A549 (cell line): ENCODE measurements at regions not wholly inside any gene's neighbourhood (a gene's known extent, or its start where the extent isn't known, plus 50 kb on each side); places are given as distances from the start of the nearest gene placed in this dataset.

ENCODE experiments used
- ATAC-seq, 2 experiments: fragments of 200-7000 bp in 1 of 2; fragments of >200 bp in 1 of 2; cut with Nextera tagmentation in 1 of 2; cut with Tn5 transposase in 1 of 2; 3 replicates each; pipeline versions ENCODE4 v1.8.0 to v1.9.1; 2018 to 2020; ENCODE audit warnings: mild to moderate bottlenecking in 1 of 2, moderate library complexity in 1 of 2
- CTCF ChIA-PET: fragments of 300-600 bp; sonication (Branson Sonifier 250); formaldehyde crosslinking; extraction: SDS; loops from one replicate; lab custom pipeline; 2021; ENCODE audit warnings: antibody characterized with exemption, inconsistent platforms; lab: Yijun Ruan, JAX
- POLR2A ChIA-PET: fragments of 350-600 bp; formaldehyde crosslinking; extraction: SDS; loops from one replicate; lab custom pipeline; 2021; ENCODE audit warnings: antibody characterized with exemption, inconsistent platforms; lab: Yijun Ruan, JAX
- DNase-seq, 2 experiments: peaks; one replicate each; pipeline versions ENCODE4 v3.0.0 to v3.0.0-alpha.2; 2011 to 2016; ENCODE audit warnings: low read depth in 1 of 2, low spot score in 1 of 2
- FAIRE-seq: peaks from 2 replicates; lab custom pipeline; 2011; peaks lifted over from hg19 to GRCh38; lab: Jason Lieb, UNC
- H3K27ac ChIP-seq, 2 experiments: fragments of >200 bp; sonication (Bioruptor Twin); formaldehyde crosslinking; 3 replicates each; pipeline ENCODE4 v1.5.1; 2016 to 2017
- H3K4me1 ChIP-seq: fragments of >200 bp; sonication (Bioruptor Twin); formaldehyde crosslinking; 3 replicates; pipeline ENCODE4 v1.6.1; 2016
- H3K4me2 ChIP-seq: fragments of >200 bp; sonication (Bioruptor Twin); formaldehyde crosslinking; 3 replicates; pipeline ENCODE4 v1.6.1; 2016
- H3K4me3 ChIP-seq: fragments of >200 bp; sonication (Bioruptor Twin); formaldehyde crosslinking; 3 replicates; pipeline ENCODE4 v1.5.1; 2016
- H3K9me3 ChIP-seq: fragments of >200 bp; sonication (Bioruptor Twin); formaldehyde crosslinking; 3 replicates; pipeline ENCODE4 v1.6.1; 2016
- BHLHE40 ChIP-seq: IDR thresholded peaks from 2 replicates; pipeline ENCODE4 v1.6.1; 2012; ENCODE audit warnings: low read depth, low read length, inconsistent platforms
- CBX2 ChIP-seq: fragments of 200-600 bp; sonication (generic); IDR thresholded peaks from 2 replicates; pipeline ENCODE4 v1.6.1; 2016; ENCODE audit warnings: low read depth, mild to moderate bottlenecking, borderline replicate concordance
- CBX8 ChIP-seq: fragments of 200-600 bp; sonication (generic); IDR thresholded peaks from 2 replicates; pipeline ENCODE4 v1.6.1; 2016
- CEBPB ChIP-seq, 2 experiments: fragments of >200 bp in 1 of 2; sonication (Bioruptor Twin) in 1 of 2; formaldehyde crosslinking in 1 of 2; IDR thresholded peaks; 2 replicates each; pipeline ENCODE4 v1.6.1; 2012 to 2016
- EP300 ChIP-seq, 2 experiments: fragments of >200 bp; sonication (Bioruptor Twin); formaldehyde crosslinking; IDR thresholded peaks; 2 replicates in 1 of 2; 3 replicates in 1 of 2; pipeline ENCODE4 v1.6.1; 2016 to 2017
- FOSL2 ChIP-seq, 2 experiments: fragments of 450-650 bp in 1 of 2; fragments of >200 bp in 1 of 2; sonication (Bioruptor Twin) in 1 of 2; formaldehyde crosslinking; IDR thresholded peaks; 2 replicates each; pipeline versions ENCODE4 v1.5.0 to v1.6.1; 2016 to 2020; ENCODE audit warnings: mild to moderate bottlenecking in 1 of 2, moderate library complexity in 1 of 2
- GATA3 ChIP-seq: IDR thresholded peaks from 2 replicates; pipeline ENCODE4 v1.6.1; 2012; ENCODE audit warnings: borderline replicate concordance
- HOXA7 ChIP-seq: fragments of 250-450 bp; sonication (Bioruptor Pico); IDR thresholded peaks from 2 replicates; pipeline ENCODE4 v1.5.0; 2020; ENCODE audit warnings: mild to moderate bottlenecking, moderate library complexity
- HOXB5 ChIP-seq: fragments of 250-450 bp; sonication (Bioruptor Pico); IDR thresholded peaks from 2 replicates; pipeline ENCODE4 v1.5.0; 2020; ENCODE audit warnings: mild to moderate bottlenecking, moderate library complexity
- JUN ChIP-seq, 2 experiments: fragments of >200 bp; sonication (Bioruptor Twin); formaldehyde crosslinking; IDR thresholded peaks; 2 replicates in 1 of 2; 3 replicates in 1 of 2; pipeline ENCODE4 v1.6.1; 2016 to 2017
- KDM1A ChIP-seq: fragments of 200-600 bp; sonication (generic); IDR thresholded peaks from 2 replicates; pipeline ENCODE4 v1.6.1; 2016; ENCODE audit warnings: low read depth, mild to moderate bottlenecking
- KDM5A ChIP-seq: fragments of 200-600 bp; sonication (generic); IDR thresholded peaks from 2 replicates; pipeline ENCODE4 v1.6.1; 2016; ENCODE audit warnings: antibody characterized with exemption, mild to moderate bottlenecking
- MAFK ChIP-seq: fragments of 450-650 bp; IDR thresholded peaks from 2 replicates; pipeline ENCODE4 v1.6.1; 2014; ENCODE audit not compliant: partially characterized antibody
- MYC ChIP-seq: IDR thresholded peaks from 2 replicates; pipeline ENCODE4 v1.6.1; 2012; ENCODE audit warnings: mild to moderate bottlenecking, inconsistent platforms, low read length, improper control_type of control experiment, borderline replicate concordance
- NFE2L2 ChIP-seq: fragments of 150-350 bp; conservative IDR thresholded peaks from 2 replicates; pipeline ENCODE4 v1.6.1; 2014; ENCODE audit warnings: low read length
- NR3C1 ChIP-seq: fragments of >200 bp; sonication (Bioruptor Twin); formaldehyde crosslinking; IDR thresholded peaks from 3 replicates; pipeline ENCODE4 v1.6.1; 2017
- PHF8 ChIP-seq: fragments of 200-600 bp; sonication (generic); IDR thresholded peaks from 2 replicates; pipeline ENCODE4 v1.6.1; 2016; ENCODE audit warnings: low read depth, mild to moderate bottlenecking, antibody characterized with exemption, moderate library complexity, borderline replicate concordance
- POLR2AphosphoS2 ChIP-seq: conservative IDR thresholded peaks from 2 replicates; pipeline ENCODE4 v1.6.1; 2012; ENCODE audit warnings: low read length, improper control_type of control experiment, inconsistent platforms
- RARB ChIP-seq: fragments of 250-450 bp; sonication (Bioruptor Pico); IDR thresholded peaks from 2 replicates; pipeline ENCODE4 v1.8.0; 2021; ENCODE audit warnings: mild to moderate bottlenecking, moderate library complexity
- RNF2 ChIP-seq: fragments of 200-600 bp; sonication (generic); IDR thresholded peaks from 2 replicates; pipeline ENCODE4 v1.6.1; 2016; ENCODE audit warnings: low read depth, mild to moderate bottlenecking, antibody characterized with exemption, moderate library complexity, borderline replicate concordance
- SMC3 ChIP-seq: fragments of >200 bp; sonication (Bioruptor Twin); formaldehyde crosslinking; IDR thresholded peaks from 3 replicates; pipeline ENCODE4 v1.6.1; 2018; ENCODE audit warnings: inconsistent platforms
- SREBF2 ChIP-seq: fragments of 450-650 bp; IDR thresholded peaks from 2 replicates; pipeline ENCODE4 v1.6.1; 2014; ENCODE audit warnings: mild to moderate bottlenecking, moderate library complexity
- ZFP36 ChIP-seq: fragments of 450-650 bp; IDR thresholded peaks from 2 replicates; pipeline ENCODE4 v1.6.1; 2014; ENCODE audit warnings: borderline replicate concordance; ENCODE audit not compliant: partially characterized antibody
- ZSCAN20 ChIP-seq: fragments of 250-450 bp; sonication (Bioruptor Pico); IDR thresholded peaks from 2 replicates; pipeline ENCODE4 v1.8.0; 2022; ENCODE audit warnings: mild to moderate bottlenecking, moderate library complexity
- WGBS: methylation state at CpG from one replicate; pipeline ENCODE4 v1.1.6; 2017; ENCODE audit errors: missing lambda C conversion rate; 5-methylcytosine and 5-hydroxymethylcytosine counted together
- TF ChIP-seq, protein P1 (sequence below): fragments of 250-450 bp; sonication (Bioruptor Pico); IDR thresholded peaks from 2 replicates; pipeline ENCODE4 v1.5.0; 2021; ENCODE audit warnings: mild to moderate bottlenecking, moderate library complexity, borderline replicate concordance
- TF ChIP-seq, protein P2 (sequence below): fragments of 450-650 bp; IDR thresholded peaks from 2 replicates; pipeline ENCODE4 v1.6.1; 2014; ENCODE audit warnings: antibody characterized with exemption
- TF ChIP-seq, protein P3 (sequence below): IDR thresholded peaks from 2 replicates; pipeline ENCODE4 v1.6.1; 2012
- TF ChIP-seq, protein P4 (sequence below): fragments of >200 bp; sonication (Bioruptor Twin); formaldehyde crosslinking; IDR thresholded peaks from 3 replicates; pipeline ENCODE4 v1.6.1; 2016
- TF ChIP-seq, protein P5 (sequence below): fragments of >200 bp; sonication (Bioruptor Twin); formaldehyde crosslinking; IDR thresholded peaks from 2 replicates; pipeline ENCODE4 v1.6.1; 2016
- TF ChIP-seq, protein P6 (sequence below): IDR thresholded peaks from 2 replicates; pipeline ENCODE4 v1.6.1; 2012; ENCODE audit warnings: low read depth, borderline replicate concordance

DNA sequence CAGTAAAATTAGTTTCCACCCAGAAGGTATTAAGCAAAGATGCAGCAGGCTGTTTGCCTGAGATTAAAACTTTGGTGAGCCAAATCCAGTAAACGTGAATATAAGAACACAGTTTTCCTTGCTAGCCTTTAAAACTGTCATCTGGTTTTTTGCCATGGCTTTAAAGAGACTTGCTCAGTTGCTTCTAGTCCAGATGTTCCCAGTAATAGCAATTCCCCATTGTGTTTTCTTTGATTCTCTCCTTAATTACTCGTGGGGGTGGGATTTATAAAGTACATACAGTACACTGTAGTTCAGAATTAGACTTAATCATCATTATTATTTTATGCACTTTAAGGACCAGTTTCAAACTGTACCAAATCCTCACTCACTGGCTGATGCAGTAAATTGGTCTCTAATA lies 303.5 kb upstream of the ZNF804A start:
- WGBS: 26% methylated on average over 2 of the region's 2 CpGs
- no peak overlapping the region for H3K27ac ChIP-seq
- H3K4me2 ChIP-seq: no peak overlapping the region
- DNase-seq: no peak
- FAIRE-seq: no peak
- ChIA-PET CTCF (no interaction called here), POLR2A (no interaction called here)
- H3K4me1 ChIP-seq: no peaks in the 10 kb centered on the region
- no peaks in the 10 kb centered on the region for H3K9me3 ChIP-seq
- H3K4me3 ChIP-seq: no peak overlapping the region
- no peak for ATAC-seq
- no peak for TF ChIP-seq NFE2L2
- TF ChIP-seq JUN (IDR thresholded peaks at IDR 0.05): no peak
- no peak for TF ChIP-seq ZFP36
- TF ChIP-seq, protein P1, sequence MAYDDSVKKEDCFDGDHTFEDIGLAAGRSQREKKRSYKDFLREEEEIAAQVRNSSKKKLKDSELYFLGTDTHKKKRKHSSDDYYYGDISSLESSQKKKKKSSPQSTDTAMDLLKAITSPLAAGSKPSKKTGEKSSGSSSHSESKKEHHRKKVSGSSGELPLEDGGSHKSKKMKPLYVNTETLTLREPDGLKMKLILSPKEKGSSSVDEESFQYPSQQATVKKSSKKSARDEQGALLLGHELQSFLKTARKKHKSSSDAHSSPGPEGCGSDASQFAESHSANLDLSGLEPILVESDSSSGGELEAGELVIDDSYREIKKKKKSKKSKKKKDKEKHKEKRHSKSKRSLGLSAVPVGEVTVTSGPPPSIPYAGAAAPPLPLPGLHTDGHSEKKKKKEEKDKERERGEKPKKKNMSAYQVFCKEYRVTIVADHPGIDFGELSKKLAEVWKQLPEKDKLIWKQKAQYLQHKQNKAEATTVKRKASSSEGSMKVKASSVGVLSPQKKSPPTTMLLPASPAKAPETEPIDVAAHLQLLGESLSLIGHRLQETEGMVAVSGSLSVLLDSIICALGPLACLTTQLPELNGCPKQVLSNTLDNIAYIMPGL (CRISPR knock-in tag): no peak
- TF ChIP-seq, protein P2, sequence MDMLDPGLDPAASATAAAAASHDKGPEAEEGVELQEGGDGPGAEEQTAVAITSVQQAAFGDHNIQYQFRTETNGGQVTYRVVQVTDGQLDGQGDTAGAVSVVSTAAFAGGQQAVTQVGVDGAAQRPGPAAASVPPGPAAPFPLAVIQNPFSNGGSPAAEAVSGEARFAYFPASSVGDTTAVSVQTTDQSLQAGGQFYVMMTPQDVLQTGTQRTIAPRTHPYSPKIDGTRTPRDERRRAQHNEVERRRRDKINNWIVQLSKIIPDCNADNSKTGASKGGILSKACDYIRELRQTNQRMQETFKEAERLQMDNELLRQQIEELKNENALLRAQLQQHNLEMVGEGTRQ: no peak

DNA sequence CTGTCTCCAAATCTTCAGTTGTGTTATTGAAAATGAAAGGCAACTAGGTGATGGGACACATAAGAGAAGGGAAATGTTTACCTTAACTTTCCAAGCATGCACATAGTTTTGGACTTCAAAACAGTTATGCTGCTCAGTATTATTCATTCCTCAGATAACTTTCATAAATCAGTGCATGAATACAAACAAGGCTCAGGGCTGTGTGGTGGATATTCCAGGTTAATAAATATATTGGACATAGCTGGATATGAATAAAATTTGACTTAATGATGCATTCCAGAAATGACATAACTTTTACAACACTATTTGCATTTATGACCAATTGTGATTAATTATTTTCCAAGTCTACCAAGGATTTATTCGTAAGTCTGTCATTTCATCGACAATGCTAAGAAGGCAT lies 301.2 kb upstream of the ZNF804A start:
- WGBS: 36% methylated on average over 2 of the region's 2 CpGs
- ChIA-PET CTCF (no interaction called here), POLR2A (no interaction called here)
- ATAC-seq: no peak
- Histone ChIP-seq H3K27ac (no peak overlapping the region), H3K4me3 (no peak overlapping the region), H3K9me3 (no peaks in the 10 kb centered on the region), H3K4me2 (no peak overlapping the region), H3K4me1 (no peaks in the 10 kb centered on the region; the same call in 2 of the 3 replicates)
- FAIRE-seq: no peak
- no peak for DNase-seq
- TF ChIP-seq PHF8 (no peak), GATA3 (no peak), MYC (no peak), NR3C1 (no peak), RARB (CRISPR knock-in tag) (no peak), MAFK (no peak), ZSCAN20 (CRISPR knock-in tag) (no peak), CBX2 (no peak), HOXA7 (no peak), EP300 (IDR thresholded peaks at IDR 0.05) (no peak)
- TF ChIP-seq, protein P2: no peak
- TF ChIP-seq, protein P3, sequence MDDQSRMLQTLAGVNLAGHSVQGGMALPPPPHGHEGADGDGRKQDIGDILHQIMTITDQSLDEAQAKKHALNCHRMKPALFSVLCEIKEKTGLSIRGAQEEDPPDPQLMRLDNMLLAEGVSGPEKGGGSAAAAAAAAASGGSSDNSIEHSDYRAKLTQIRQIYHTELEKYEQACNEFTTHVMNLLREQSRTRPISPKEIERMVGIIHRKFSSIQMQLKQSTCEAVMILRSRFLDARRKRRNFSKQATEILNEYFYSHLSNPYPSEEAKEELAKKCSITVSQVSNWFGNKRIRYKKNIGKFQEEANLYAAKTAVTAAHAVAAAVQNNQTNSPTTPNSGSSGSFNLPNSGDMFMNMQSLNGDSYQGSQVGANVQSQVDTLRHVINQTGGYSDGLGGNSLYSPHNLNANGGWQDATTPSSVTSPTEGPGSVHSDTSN: no peak

DNA sequence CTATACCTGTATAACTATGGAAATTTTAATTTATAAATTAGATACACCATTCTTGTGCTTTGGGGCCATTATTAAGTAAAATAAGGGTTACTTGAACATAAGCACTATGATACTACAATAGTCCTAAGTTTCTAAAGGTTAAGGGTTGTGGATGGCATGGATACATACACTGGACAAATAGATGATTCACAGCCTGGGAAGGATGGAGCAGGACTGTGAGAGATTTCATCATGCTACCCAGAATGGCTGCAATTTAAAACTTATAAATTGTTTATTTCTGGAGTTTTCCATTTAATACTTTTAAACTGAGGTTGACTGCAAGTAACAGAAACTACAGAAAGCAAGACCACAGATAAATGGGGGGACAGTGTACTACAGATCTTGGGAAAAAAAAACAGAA lies 295.8 kb upstream of the ZNF804A start:
- ChIA-PET POLR2A (no interaction called here), CTCF (no interaction called here)
- TF ChIP-seq, protein P4, sequence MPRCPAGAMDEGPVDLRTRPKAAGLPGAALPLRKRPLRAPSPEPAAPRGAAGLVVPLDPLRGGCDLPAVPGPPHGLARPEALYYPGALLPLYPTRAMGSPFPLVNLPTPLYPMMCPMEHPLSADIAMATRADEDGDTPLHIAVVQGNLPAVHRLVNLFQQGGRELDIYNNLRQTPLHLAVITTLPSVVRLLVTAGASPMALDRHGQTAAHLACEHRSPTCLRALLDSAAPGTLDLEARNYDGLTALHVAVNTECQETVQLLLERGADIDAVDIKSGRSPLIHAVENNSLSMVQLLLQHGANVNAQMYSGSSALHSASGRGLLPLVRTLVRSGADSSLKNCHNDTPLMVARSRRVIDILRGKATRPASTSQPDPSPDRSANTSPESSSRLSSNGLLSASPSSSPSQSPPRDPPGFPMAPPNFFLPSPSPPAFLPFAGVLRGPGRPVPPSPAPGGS: no peak
- TF ChIP-seq, protein P5, sequence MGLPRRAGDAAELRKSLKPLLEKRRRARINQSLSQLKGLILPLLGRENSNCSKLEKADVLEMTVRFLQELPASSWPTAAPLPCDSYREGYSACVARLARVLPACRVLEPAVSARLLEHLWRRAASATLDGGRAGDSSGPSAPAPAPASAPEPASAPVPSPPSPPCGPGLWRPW: no peak
- TF ChIP-seq EP300 (IDR thresholded peaks at IDR 0.05) (no peak), CEBPB (IDR thresholded peaks at IDR 0.05) (no peak), SMC3 (no peak), FOSL2 (IDR thresholded peaks at IDR 0.05) (no peak), FOSL2 (CRISPR knock-in tag; IDR thresholded peaks at IDR 0.05) (no peak), JUN (IDR thresholded peaks at IDR 0.05) (no peak), HOXB5 (CRISPR knock-in tag) (no peak), MYC (no peak), POLR2AphosphoS2 (no peak), SREBF2 (no peak), KDM5A (no peak), BHLHE40 (no peak), KDM1A (no peak), ZSCAN20 (CRISPR knock-in tag) (no peak), CBX8 (no peak), RNF2 (no peak)
- TF ChIP-seq, protein P6, sequence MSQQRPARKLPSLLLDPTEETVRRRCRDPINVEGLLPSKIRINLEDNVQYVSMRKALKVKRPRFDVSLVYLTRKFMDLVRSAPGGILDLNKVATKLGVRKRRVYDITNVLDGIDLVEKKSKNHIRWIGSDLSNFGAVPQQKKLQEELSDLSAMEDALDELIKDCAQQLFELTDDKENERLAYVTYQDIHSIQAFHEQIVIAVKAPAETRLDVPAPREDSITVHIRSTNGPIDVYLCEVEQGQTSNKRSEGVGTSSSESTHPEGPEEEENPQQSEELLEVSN: no peak
- Histone ChIP-seq H3K9me3 (no peaks in the 10 kb centered on the region), H3K4me1 (no peaks in the 10 kb centered on the region; the same call in 2 of the 3 replicates), H3K4me3 (no peak overlapping the region), H3K4me2 (0 out of 3 replicates have a peak overlapping the region, but pooled peaks have one; percentile 13), H3K27ac (no peak overlapping the region)
- FAIRE-seq (no peak), ATAC-seq (no peak), DNase-seq (no peak)
